Ecto neural progenitor cell (in vitro differentiated cells): ENCODE measurements at regions not wholly inside any gene's neighbourhood (a gene's known extent, or its start where the extent isn't known, plus 50 kb on each side); places are given as distances from the start of the nearest gene placed in this dataset.
"Not testable (repeated sequence)": the region's sequence is repeated elsewhere in the genome, so short reads cannot be mapped to it uniquely, and the experiment has no call there.

Experiments
- DNase-seq: peaks from one replicate; pipeline ENCODE4 v3.0.0-alpha.2; 2018; ENCODE audit warnings: low spot score

DNA sequence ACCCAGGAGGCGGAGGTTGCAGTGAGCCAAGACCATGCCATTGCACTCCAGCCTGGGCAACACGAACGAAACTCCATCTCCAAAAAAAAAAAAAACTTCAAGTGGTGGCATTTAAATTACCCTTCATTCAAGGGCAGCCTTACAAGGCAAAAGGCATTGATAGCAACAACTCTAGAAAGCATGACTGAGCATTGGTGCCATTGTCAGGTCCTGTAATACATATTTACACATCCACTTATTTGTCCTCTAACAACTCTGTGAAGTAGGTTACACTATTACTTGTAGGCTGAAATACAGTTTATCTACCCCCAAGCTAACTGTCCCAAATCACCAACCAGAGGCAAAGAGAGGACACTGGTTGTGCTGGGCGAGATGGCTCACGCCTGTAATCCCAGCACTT lies 52.7 kb upstream of the LARP1 start:
- no peak for DNase-seq

DNA sequence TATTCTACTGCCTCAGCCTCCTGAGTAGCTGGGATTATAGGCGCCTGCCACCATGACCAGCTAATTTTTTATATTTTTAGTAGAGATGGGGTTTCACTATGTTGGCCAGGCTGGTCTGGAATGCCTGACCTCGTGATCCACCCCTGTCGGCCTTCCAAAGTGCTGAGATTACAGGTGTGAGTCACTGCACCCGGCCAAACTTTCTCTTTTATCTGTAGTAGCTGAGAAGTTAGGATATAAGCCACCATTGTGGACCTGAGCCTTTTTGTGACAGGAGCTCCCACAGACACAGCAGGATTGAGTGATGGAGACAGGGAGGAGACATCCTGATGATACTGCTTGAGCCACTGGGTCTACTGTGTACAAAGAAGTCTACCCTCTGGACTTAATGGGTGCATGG lies 53.5 kb upstream of the LARP1 start:
- DNase-seq, result not testable (repeated sequence)

DNA sequence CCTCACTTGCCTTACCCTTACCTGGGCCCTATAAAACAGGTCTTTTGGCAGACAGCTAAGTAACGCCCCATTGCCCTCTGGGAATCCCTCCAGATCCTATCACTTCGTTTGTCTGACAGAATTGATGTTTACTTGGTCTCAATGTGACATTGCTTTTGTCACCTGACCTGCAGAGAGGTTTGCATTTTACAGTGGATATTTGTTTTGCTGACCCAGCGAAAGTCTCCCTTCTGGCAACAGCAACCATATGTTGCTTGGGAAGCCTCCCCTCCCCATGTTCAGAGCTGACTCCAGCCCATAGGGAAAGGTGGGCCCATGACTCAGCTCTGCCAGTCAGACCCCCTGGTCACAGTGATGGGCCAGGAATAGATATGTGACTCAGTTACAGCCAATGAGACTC lies 54.0 kb upstream of the LARP1 start:
- no peak for DNase-seq

DNA sequence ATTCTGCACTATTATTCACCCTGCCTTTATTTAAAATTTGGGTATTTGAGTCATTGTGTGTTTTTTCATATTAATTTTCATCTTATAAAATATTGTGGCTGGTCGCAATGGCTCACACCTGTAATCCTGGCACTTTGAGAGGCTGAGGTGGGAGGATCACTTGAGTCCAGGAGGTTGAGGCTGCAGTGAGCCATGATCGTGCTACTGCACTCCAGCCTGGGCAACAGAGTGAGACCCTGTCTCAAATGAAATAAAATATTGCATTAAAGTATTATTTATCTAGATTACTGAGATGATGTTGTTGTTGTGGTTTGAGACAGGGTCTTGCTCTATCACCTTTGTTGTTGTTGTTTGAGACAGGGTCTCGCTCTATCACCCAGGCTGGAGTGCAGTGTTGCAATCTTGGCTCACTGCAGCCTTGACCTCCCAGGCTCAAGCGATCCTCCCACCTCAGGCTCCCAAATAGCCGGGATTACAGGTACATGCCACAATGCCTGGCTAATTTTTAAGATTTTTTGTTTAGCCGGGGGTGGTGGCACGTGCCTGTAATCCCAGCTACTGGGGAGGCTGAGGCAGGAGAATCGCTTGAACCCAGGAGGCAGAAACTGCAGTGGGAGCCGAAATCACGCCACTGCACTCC lies 54.8 kb upstream of the LARP1 start:
- DNase-seq, result not testable (repeated sequence)

DNA sequence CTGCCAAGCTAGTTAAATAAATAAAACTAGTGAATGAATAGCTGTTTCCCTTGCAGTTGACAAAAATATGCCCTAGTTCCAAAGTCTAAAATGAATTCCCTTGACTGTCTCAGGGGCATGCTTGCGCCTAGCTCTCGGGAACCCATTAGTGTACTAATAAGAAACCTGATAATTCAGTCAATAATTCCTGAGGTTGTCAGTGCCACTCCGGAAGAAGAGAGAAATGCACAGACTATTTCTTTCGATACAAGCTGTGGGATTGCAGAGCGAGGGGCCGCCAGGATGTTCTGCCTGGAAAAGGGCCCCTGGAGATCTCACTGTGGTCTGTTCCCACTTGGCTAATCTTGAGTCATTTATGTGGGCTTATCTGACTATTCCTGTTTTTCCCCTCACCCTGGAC lies 56.4 kb upstream of the LARP1 start:
- no peak for DNase-seq

DNA sequence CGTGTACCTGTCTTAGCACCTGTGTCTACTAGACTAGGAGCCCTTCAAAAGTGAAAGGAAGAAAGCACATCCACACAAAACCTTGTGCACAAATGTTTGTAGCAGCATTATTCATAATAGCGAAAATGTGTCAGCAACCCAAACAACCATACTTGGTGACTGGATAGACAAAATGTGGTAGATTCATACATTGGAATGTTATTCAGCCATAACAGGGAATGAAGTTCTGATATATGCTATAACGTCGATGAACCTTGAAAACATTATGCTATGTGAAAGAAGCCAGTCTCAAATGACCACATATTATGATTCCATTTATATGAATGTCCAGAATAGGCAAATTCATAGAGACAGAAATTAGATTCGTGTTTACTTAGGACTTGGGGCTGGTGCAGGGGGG lies 57.8 kb upstream of the LARP1 start:
- no peak for DNase-seq

DNA sequence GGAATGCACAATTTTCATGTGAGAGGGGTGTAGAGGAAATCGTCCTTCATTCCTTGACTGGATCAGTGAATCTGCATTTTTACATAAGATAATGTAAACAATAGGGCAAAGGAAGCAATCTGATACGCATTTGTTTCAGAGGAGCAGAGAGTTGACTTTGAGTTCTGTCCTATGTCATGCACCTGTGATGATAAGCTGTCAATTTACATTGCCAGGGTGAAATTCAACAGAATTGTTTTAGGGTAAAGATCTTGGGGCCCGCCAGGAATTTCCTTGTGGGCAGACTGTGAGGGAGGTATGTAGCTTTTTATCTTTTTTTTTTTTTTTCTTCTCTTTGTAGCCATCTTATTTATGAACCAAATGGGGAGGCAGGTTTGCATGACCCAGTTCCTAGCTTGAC lies 58.3 kb upstream of the LARP1 start:
- DNase-seq, result no peak

DNA sequence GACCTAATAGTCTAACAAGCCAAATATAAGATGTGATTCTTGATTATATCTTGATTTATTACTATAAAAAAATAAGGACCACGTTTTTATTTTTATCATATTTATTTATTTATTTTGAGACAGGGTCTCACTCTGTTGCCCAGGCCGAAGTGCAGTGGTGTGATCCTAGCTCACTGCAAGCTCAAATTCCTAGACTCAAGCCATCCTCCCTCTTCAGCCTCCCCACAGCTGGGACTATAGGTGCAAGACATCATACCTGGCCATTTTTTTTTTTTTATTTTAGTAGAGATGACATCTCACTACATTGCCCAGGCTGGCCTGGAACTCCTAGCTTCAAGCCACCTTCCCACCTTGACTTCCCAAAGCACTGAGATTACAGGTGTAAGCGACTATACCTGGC lies 61.0 kb upstream of the LARP1 start:
- no peak for DNase-seq

DNA sequence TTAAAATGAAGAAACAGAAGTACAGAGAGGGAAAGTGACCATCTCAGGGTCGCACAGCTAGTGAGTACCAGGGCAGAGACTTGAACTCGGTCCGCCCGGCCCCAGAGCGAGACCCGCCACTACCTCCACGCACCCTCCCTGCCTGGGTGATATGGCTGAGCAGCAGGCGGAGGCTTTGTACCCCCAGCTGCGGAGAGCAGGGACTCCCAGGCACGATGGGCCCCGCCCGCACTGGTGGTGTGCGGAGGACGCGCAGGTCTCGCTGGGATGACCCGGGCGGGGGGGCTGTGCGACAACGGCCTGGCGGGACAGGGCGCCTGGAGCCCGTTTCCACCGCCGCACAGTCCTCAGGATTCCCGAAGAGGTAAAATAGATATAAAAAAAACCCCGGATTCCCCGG lies 64.7 kb upstream of the LARP1 start:
- no peak for DNase-seq

DNA sequence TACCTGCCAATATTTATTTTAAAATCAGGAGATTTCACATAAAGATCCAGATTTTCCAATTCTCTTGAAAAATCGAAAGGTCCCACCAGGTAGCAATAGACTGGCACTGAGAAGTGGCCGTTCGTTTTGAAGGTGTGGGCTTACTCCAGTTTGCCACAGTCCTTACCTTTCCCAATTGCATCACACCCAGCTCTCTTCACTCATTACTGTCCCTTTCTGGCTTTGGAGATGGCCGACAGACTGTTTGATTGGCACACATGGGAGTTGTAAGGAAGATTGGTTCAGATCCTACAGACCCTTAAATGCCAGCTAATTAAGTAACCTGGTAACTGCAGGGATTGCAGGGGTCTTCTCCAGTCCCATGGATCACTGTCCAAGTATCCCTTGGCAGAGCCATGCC lies 68.7 kb upstream of the LARP1 start:
- no peak for DNase-seq

DNA sequence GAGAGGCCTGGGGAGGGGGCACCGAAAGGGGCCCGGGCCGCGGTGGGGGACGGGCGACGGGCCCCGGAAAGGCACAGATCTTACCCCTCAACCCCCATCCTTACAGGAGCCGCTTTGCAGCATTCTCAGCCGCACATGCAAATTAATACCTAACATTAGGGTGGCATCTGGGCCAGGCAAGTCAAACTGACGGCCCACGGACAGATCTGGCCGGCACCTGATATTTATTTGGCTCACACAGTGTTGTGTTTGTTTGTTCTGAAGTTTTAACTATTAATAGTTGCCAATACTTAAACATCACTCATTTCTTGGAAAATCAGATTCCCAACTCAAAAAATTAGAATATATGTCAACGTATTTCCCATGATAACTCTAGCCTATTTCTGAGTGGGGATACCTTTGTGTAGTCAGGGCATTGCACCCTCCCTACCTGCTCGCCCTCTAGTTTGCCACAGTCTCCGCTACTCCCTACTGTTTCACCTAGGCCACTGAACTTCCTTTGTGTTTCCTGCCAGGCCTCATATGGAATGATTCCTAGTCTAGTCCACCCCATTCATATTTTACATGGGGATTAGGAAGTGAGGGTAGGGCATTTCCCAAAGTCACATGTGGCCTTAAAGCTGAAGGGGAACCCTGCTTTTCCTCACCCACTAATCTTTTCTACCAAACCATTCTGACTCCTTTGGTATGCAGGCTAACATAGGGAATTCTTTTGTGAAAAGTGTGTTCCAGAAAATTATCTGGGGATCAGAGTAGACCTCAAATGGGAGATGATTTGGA lies 71.9 kb upstream of the LARP1 start:
- no peak for DNase-seq

DNA sequence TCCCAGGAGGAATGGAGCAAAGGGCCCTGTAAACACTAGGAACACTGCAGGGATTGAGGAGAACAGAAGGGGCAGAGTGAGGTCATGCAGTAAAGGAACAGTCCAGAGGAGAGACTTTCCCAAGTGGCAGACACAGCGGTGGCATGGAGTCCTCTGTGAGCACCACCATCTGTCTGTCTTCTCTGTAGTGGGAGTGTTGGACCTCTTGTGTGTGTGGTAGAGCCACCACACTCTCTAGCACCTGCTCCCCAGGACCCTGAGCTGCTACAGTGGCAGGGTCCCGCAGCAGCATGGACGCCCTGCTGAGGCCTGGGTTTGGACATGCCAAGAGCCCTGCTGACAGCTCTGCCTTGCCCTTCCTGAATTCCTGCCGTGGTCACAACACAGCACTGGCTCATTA lies 75.7 kb upstream of the LARP1 start:
- no peak for DNase-seq

DNA sequence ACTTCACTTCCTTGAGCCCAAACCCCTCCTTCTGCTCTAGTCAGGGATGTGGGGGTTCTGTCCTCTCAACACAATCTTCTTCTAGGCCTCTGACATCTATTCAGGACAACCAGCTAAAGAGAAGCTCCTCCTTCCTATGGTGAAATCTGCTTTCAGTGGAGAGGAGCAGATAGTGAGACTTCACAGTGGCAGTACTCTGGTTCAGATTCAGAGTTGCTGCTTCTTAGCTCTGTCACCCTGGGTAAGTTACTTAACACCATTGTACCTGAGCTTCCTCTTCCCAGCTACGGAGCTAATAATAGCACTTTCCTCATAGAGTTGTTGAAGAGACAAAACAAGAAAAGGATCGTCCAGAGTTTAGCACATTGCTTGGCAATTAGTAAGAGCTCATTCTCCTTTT lies 77.3 kb upstream of the LARP1 start:
- no peak for DNase-seq

DNA sequence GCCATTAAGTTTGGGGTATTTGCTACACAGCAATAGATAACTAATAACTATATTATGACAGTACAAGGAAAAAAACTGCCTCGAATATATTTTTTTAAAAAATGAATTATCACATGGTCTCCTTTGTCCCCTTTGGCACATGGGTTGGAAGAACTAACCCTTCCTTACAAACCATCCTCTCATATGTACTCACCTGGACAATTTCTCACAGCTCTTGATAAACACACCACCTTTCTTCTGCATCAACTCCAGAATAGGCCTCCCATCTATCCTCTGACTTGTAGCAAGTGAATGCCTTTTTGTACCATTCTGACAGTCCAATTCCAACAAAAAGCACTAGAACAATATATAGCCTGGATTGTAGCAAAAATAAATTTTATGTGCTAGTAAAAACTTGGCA lies 78.7 kb upstream of the LARP1 start:
- DNase-seq, result no peak

DNA sequence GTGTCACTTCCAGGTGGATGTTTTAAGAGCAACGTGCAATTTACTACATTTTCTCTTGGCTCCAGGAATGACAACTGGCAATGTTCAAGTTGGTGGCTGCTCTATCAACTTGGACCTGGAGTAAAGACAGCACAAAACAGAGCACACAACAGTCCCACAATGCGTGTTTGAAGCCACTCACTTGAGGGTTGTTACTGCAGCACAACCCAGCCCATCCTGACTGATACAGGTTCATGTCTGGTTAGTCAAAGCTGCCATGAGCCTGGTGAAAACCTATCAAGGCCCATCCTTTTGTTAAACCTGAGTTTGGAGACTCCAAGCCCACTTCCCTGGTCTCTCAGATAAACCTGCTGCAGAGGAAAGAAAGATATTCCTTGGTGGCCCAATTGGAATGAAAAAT lies 81.1 kb upstream of the LARP1 start:
- DNase-seq, result no peak

DNA sequence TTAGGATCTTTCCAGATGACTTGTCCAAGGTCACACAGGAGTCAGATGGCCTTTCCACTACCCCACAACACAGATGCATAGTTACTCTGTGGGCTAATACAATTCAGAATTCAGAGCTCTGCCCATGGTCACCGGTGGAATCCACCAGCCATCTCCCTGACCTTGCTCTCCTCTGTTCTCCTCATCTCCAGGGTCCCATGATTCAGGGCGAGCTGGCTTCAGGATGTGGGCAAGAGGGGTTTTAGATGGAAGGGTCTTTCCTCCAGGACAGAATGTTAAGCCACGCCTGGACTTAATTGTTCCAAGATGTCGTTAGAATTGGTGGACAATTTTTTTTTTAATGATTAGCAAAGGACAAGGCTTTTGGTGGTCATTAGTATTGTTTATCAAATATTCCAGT lies 81.7 kb upstream of the LARP1 start:
- no peak for DNase-seq

DNA sequence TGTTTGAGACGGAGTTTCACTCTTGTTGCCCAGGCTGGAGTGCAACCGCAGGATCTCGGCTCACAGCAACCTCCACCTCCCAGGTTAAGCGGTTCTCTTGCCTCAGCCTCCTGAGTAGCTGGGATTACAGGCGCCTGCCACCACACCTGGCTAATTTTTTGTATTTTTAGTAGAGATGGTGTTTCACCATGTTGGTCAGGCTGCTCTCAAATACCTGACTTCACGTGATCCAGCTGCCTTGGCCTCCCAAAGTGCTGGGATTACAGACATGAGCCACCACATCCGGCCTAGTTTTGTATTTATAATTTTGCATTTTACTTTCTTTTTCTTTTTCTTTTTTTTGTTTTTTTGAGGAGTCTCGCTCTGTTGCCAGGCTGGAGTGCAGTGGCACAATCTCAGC lies 85.3 kb upstream of the LARP1 start:
- DNase-seq, result not testable (repeated sequence)

DNA sequence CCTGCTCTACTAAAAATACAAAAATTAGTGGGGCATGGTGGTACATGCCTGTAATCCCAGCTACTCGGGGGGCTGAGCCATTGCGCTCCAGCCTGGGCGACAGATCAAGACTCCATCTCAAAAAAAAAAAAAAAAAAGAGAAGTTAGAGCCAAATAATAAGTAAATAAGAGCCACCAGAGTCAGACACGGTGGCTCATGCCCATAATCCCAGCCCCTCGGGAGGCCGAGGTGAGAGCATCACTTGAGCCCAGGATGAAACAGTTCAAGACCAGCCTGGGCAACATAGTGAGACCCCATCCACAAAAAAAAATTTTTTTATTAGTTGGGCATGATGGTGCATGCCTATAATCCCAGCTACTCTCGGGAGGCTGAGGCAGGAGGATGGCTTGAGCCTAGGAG lies 85.8 kb upstream of the LARP1 start:
- DNase-seq, result no peak

DNA sequence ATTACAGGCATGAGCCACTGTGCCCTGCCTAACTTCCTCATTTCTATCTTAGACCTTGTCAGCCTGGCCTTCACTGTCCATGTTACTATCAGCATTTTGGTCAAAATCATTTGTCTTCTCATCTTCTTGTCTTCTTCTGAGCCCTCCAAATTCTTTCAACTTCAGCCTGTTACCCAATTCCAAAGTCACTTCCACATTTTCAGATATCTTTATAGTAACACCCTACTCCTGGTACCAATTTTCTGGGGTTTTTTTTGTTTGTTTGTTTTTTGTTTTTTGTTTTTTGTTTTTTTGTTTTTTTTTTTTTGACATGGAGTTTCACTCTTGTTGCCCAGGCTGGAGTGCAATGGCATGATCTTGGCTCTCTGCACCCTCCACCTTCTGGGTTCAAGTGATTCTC lies 90.3 kb upstream of the LARP1 start:
- DNase-seq, result no peak

DNA sequence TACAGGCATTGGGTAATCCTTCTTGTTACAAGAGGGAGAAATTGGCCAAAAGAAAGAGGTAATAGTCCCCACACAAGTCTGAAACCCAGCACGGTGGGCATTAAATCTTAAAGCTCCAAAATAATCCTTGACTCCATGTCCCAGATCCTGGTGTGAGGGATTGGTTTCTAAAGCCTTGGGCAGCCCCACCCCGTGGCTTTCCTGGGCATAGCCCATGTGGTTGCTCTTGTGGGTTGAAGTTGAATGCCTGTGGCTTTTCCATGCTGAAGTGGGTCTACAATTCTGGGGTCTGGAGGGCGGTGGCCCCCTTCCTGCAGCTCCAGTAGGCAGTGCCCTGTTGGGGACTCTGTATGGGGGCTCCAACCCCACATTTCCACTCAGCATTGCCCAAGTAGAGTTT lies 91.8 kb upstream of the LARP1 start:
- DNase-seq, result no peak

DNA sequence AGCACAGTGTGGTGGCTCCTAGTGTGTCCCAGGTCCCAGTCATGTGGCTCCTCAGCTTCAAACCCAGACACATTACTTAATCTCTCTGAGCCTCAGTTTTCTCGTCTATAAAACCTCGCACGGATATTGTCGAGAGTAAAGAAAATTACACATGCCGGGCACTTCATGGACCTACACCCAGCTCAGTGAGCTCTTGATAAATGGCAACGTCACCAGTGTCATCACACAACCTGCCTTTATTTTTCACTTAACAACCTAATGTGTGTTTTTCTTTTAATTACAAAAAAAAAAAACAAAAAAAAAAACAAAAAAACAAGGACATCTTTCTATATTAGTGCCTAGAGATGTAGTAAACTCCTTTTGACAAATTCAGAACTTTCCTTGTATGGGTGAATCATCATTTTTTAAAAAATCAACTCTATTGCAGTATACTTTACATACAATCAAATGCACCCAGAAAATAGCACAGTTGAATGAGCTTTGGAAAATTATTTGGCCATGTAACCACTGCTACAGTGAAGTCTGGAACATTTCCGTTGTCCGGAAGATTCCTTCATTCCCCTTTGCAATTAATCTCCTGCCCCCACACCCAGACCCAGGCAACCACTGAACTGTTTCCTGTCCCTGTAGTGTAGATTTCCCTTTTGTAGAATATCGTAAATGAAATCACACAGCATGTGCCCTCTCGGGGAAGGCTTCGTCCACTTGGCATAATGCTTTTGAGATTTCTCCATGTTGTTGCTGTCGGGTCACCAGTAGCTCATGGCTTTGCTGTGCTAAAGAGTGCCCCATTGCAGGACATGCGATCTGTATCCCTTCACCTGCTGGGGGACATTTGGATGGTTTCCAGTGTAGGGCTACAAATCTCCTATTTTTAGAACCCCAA lies 100.4 kb upstream of the LARP1 start:
- DNase-seq, result no peak

DNA sequence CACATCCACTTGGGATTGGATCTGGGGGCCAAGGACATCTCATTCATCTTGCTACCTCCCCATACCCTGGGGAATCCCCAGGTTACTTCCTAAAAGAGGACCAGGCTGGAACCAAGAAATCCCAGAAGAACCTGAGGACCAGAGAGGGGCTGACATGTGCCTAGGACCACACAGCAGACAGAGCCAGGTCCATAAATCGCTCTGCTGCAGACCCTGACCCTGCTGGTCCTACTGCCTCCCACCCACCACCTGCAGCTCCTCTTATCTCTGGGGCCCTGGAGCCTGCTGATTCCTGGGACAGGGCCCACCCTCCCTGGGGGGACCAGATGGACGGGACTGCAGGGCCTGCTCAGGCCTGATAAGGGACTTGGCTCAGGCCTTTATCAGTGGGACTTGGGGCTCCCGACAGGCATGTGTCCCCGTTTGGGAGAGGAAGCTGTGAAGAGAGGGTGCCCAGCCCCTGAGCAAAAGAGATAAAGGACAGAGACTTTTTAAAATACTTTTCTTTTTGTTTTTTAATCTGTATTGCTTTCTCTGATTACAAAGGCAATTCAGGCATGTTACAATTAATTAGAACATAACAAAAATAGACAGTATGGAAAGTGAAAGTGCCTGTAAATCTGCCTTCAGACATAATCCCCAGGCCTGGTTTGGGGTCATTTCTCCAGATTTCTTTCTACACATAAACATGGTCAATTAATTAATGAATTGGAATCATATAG lies 101.3 kb upstream of the LARP1 start:
- no peak for DNase-seq

DNA sequence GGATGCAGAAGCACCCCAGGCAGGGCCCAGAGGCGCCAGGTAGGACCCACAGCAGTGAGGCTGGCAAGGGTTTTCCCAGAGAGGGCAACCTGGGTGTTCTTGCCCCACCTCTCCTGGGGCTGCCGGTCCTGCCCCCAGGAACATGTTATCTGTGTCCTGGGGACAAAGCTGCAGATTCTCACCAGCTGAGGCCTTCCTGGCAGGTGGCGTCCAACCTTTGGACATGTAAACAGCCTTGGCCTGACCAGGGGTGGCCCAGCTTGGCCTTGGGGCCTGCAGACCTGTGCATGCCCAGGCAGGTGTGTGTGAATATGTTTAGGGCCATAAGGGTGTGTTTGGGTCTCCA lies 101.8 kb upstream of the LARP1 start:
- DNase-seq, result no peak
